HCT116 (cell line): ENCODE measurements at regions not wholly inside any gene's neighbourhood (a gene's known extent, or its start where the extent isn't known, plus 50 kb on each side); places are given as distances from the start of the nearest gene placed in this dataset.

Experiments used
- ATAC-seq: fragments of 200-7000 bp; cut with Tn5 transposase; 2 replicates; pipeline ENCODE4 v1.9.1; 2020; ENCODE audit warnings: mild to moderate bottlenecking, moderate library complexity
- BruUV-seq: library from RNA; stranded (reverse); fragments of 400-500 nt; replicated peaks from 2 replicates; lab custom pipeline; 2021; lab: Mats Ljungman, UMichigan
- CTCF ChIA-PET: fragments of 300-600 bp; sonication (Branson Sonifier 250); formaldehyde crosslinking; loops from one replicate; lab custom pipeline; 2021; ENCODE audit warnings: antibody characterized with exemption; lab: Charles Lee
- POLR2A ChIA-PET: fragments of 300-600, 350-600 bp; sonication (Branson Sonifier 250); formaldehyde crosslinking; loops from one replicate; lab custom pipeline; 2021; ENCODE audit warnings: antibody characterized with exemption; lab: Charles Lee
- RAD21 ChIA-PET, 2 experiments: fragments of 300-600 bp; sonication (Branson Sonifier 250); formaldehyde crosslinking; loops; one replicate each; lab custom pipeline; 2023; ENCODE audit warnings: low total read pairs in 2 of 2; ENCODE audit not compliant: uncharacterized antibody in 2 of 2, unreplicated experiment in 2 of 2, low non-redundant PET in 1 of 2; lab: Charles Lee
- DNase-seq: peaks from one replicate; pipeline ENCODE4 v3.0.0-alpha.2; 2010; ENCODE audit warnings: low read depth, low spot score
- H2AFZ ChIP-seq: fragments of 200-600 bp; shearing (Covaris generic), sonication (generic); 2 replicates; pipeline ENCODE4 v1.6.1; 2017; ENCODE audit warnings: low read depth, mixed run types, mixed read lengths, antibody characterized with exemption, low read length; ENCODE audit not compliant: poor library complexity, severe bottlenecking
- H3K27ac ChIP-seq: 2 replicates; pipeline ENCODE4 v1.5.1; 2012; ENCODE audit warnings: low read depth, low read length
- H3K27me3 ChIP-seq: fragments of 200-600 bp; sonication (generic); 2 replicates; pipeline ENCODE4 v1.6.1; 2016; ENCODE audit warnings: mixed run types, low read length, mixed read lengths; ENCODE audit not compliant: insufficient read depth
- H3K36me3 ChIP-seq, 2 experiments: fragments of 200-500 bp in 1 of 2; fragments of 200-600 bp in 1 of 2; sonication (Bioruptor generic) in 1 of 2; sonication (generic) in 1 of 2; 2 replicates each; pipeline versions ENCODE4 v1.5.1 to v1.6.1; 2014 to 2016; ENCODE audit warnings: low read length in 2 of 2, inconsistent platforms in 1 of 2, mixed read lengths in 1 of 2, mixed run types in 1 of 2; ENCODE audit not compliant: insufficient read depth in 2 of 2, control insufficient read depth in 1 of 2
- H3K4me1 ChIP-seq, 2 experiments: fragments of 200-600 bp in 1 of 2; sonication (generic) in 1 of 2; 2 replicates each; pipeline versions ENCODE4 v1.5.1 to v1.6.1; 2012 to 2017; ENCODE audit warnings: low read length in 2 of 2, inconsistent platforms in 1 of 2, mild to moderate bottlenecking in 1 of 2, mixed read lengths in 1 of 2, mixed run types in 1 of 2, moderate library complexity in 1 of 2; ENCODE audit not compliant: insufficient read depth in 2 of 2, control insufficient read depth in 1 of 2
- H3K4me2 ChIP-seq: fragments of 200-600 bp; sonication (generic); 2 replicates; pipeline ENCODE4 v1.6.1; 2017; ENCODE audit warnings: mixed run types, low read length, mixed read lengths
- H3K4me3 ChIP-seq, 2 experiments: fragments of 200-600 bp in 1 of 2; sonication (generic) in 1 of 2; replicated peaks in 1 of 2; 2 replicates each; pipeline ENCODE4 v1.5.1; 2011 to 2016; ENCODE audit warnings: low read length in 2 of 2, control low read depth in 1 of 2, low read depth in 1 of 2, mild to moderate bottlenecking in 1 of 2, mixed read lengths in 1 of 2, mixed run types in 1 of 2
- H3K79me2 ChIP-seq: fragments of 200-600 bp; sonication (generic); 2 replicates; pipeline ENCODE4 v1.6.1; 2017; ENCODE audit warnings: mild to moderate bottlenecking, mixed run types, low read length, moderate library complexity, mixed read lengths; ENCODE audit not compliant: insufficient read depth
- H3K9ac ChIP-seq: fragments of 200-600 bp; sonication (generic); 2 replicates; pipeline ENCODE4 v1.6.1; 2016; ENCODE audit warnings: low read length, mixed read lengths
- H3K9me2 ChIP-seq: fragments of 200-600 bp; sonication (generic), shearing (Covaris generic); 2 replicates; pipeline ENCODE4 v1.6.1; 2017; ENCODE audit warnings: mixed run types, mild to moderate bottlenecking, moderate library complexity; ENCODE audit not compliant: insufficient read depth
- H3K9me3 ChIP-seq, 2 experiments: fragments of 200-500 bp in 1 of 2; fragments of 200-600 bp in 1 of 2; sonication (Bioruptor generic) in 1 of 2; sonication (generic) in 1 of 2; 2 replicates each; pipeline ENCODE4 v1.6.1; 2014 to 2017; ENCODE audit warnings: low read length in 2 of 2, mixed read lengths in 2 of 2, inconsistent platforms in 1 of 2, low read depth in 1 of 2, mild to moderate bottlenecking in 1 of 2, mixed run types in 1 of 2, moderate library complexity in 1 of 2; ENCODE audit not compliant: control insufficient read depth in 1 of 2, insufficient read depth in 1 of 2
- H4K20me1 ChIP-seq: fragments of 200-600 bp; sonication (generic), shearing (Covaris generic); 2 replicates; pipeline ENCODE4 v1.6.1; 2017; ENCODE audit warnings: mixed run types, mild to moderate bottlenecking, moderate library complexity; ENCODE audit not compliant: insufficient read depth
- ATF3 ChIP-seq: IDR thresholded peaks from 2 replicates; pipeline ENCODE4 v1.6.1; 2012
- CBX3 ChIP-seq: IDR thresholded peaks from 2 replicates; pipeline ENCODE4 v1.6.1; 2012; ENCODE audit warnings: low read depth
- CEBPB ChIP-seq: IDR thresholded peaks from 2 replicates; pipeline ENCODE4 v1.6.1; 2012; ENCODE audit warnings: low read depth
- EGR1 ChIP-seq: IDR thresholded peaks from 2 replicates; pipeline ENCODE4 v1.6.1; 2012; ENCODE audit warnings: low read depth
- ELF1 ChIP-seq: IDR thresholded peaks from 2 replicates; pipeline ENCODE4 v1.6.1; 2012; ENCODE audit warnings: low read depth, borderline replicate concordance
- EZH2phosphoT487 ChIP-seq: fragments of 200-600 bp; IDR thresholded peaks from 2 replicates; pipeline ENCODE4 v1.6.1; 2018; ENCODE audit warnings: antibody characterized with exemption, borderline replicate concordance
- JUND ChIP-seq: IDR thresholded peaks from 2 replicates; pipeline ENCODE4 v1.6.1; 2012
- POLR2A ChIP-seq: IDR thresholded peaks from 2 replicates; pipeline ENCODE4 v1.7.0; 2011; ENCODE audit warnings: borderline replicate concordance; ENCODE audit not compliant: insufficient read depth, insufficient read length; ENCODE audit errors: extremely low read depth
- REST ChIP-seq: IDR thresholded peaks from 2 replicates; pipeline ENCODE4 v1.6.1; 2012; ENCODE audit warnings: low read depth
- SIN3A ChIP-seq: IDR thresholded peaks from 2 replicates; pipeline ENCODE4 v1.6.1; 2012; ENCODE audit warnings: low read depth
- SP1 ChIP-seq: IDR thresholded peaks from 2 replicates; pipeline ENCODE4 v1.6.1; 2012; ENCODE audit warnings: low read depth
- SRF ChIP-seq: IDR thresholded peaks from 2 replicates; pipeline ENCODE4 v1.6.1; 2012; ENCODE audit warnings: low read depth
- TCF7L2 ChIP-seq: IDR thresholded peaks from 2 replicates; pipeline ENCODE4 v1.7.0; 2011; ENCODE audit warnings: borderline replicate concordance, inconsistent platforms; ENCODE audit not compliant: insufficient read depth, insufficient read length; ENCODE audit errors: extremely low read depth
- YY1 ChIP-seq: IDR thresholded peaks from 2 replicates; pipeline ENCODE4 v1.6.1; 2011; ENCODE audit warnings: low read length, low read depth, moderate library complexity, mild to moderate bottlenecking; ENCODE audit not compliant: insufficient replicate concordance; ENCODE audit errors: extremely low read depth
- ZBTB33 ChIP-seq: IDR thresholded peaks from 2 replicates; pipeline ENCODE4 v1.6.1; 2011; ENCODE audit warnings: mild to moderate bottlenecking, low read length, moderate library complexity; ENCODE audit not compliant: insufficient replicate concordance; ENCODE audit errors: extremely low read depth
- ZFX ChIP-seq: fragments of 450-650 bp; IDR thresholded peaks from 2 replicates; pipeline ENCODE4 v1.6.1; 2017
- ZNF274 ChIP-seq: fragments of 200-500 bp; sonication (Bioruptor generic); IDR thresholded peaks from 2 replicates; pipeline ENCODE4 v1.6.1; 2014; ENCODE audit warnings: mild to moderate bottlenecking, low read depth, low read length, inconsistent platforms
- intact Hi-C: fragments of 100-400 bp; cut with micrococcal nuclease; formaldehyde crosslinking; loops from 2 replicates; pipeline ENCODE4 v1.10.0; 2022

GRCh38 chr18:67901573-67901972, 385.1 kb upstream of the DSEL start:
- Histone ChIP-seq H3K4me2 (no peak overlapping the region), H3K79me2 (no peaks in the 10 kb centered on the region), H3K9me3 (peaks cover 11 to 15% of the 10 kb centered on the region in 2 experiments; a peak in 2 of 4 replicates), H4K20me1 (no peaks in the 10 kb centered on the region; the same call in 1 of the 2 replicates), H3K4me1 (no peaks in the 10 kb centered on the region), H3K9me2 (no peaks in the 10 kb centered on the region), H3K27ac (no peak overlapping the region)
- DNase-seq, result no peak
- POLR2A ChIA-PET, result no interaction called here
- no peak for TF ChIP-seq CEBPB
- TF ChIP-seq CBX3, result no peak
- TF ChIP-seq ELF1, result no peak
- no peak for TF ChIP-seq ATF3
- no peak for TF ChIP-seq TCF7L2
- no peak for TF ChIP-seq ZBTB33
- no peak for TF ChIP-seq POLR2A
- no peak for TF ChIP-seq YY1
- TF ChIP-seq SP1, result no peak
- no peak for TF ChIP-seq REST
- TF ChIP-seq ZNF274, result no peak
- TF ChIP-seq SRF, result no peak
- TF ChIP-seq ZFX, result no peak
- TF ChIP-seq EZH2phosphoT487, result no peak
- TF ChIP-seq EGR1, result no peak
- TF ChIP-seq SIN3A, result no peak
- TF ChIP-seq JUND, result no peak
- TF ChIP-seq, all 23 proteins: peak for 0
- no TSS peak for BruUV-seq
- no peak overlapping the region for H2AFZ ChIP-seq
- no peak for ATAC-seq
- H3K4me3 ChIP-seq, result no peak overlapping the region
- ChIA-PET RAD21 (no interaction called here), CTCF (no interaction called here)
- H3K36me3 ChIP-seq, result no peaks in the 10 kb centered on the region
- intact Hi-C loops, result no loop called here
- no peaks in the 10 kb centered on the region for H3K27me3 ChIP-seq
- no peak overlapping the region for H3K9ac ChIP-seq
